ENCODE measurements at regions not wholly inside any gene's neighbourhood (a gene's known extent, or its start where the extent isn't known, plus 50 kb on each side); places are given as distances from the start of the nearest gene placed in this dataset.
"Not testable (repeated sequence)": the region's sequence is repeated elsewhere in the genome, so short reads cannot be mapped to it uniquely, and the experiment has no call there.

DNA sequence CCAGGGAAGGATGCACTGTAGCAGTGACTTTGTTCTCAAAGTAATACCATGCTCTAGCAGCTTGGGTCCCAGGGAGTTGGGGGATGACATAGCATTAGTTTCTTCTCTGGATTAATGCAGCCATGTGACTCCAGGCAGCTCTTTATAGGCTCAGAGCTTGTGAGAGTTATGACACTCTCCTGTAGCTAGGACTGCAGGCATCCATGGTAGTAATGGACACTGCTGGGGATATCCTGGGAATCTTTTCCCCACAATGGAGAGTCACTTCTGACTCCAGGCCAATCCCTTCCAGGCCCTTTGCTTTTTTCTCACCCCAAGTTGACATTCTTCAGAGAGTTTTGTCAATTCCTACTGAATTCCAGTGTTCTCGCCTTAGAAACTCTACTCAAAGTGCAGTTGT, 270.9 kb downstream of the COG6 start:
- intact Hi-C loops (cut with DNase I): no loop called here
- DNase-seq (no peak), ATAC-seq (ENCODE audit: poor library complexity) (no peak)

DNA sequence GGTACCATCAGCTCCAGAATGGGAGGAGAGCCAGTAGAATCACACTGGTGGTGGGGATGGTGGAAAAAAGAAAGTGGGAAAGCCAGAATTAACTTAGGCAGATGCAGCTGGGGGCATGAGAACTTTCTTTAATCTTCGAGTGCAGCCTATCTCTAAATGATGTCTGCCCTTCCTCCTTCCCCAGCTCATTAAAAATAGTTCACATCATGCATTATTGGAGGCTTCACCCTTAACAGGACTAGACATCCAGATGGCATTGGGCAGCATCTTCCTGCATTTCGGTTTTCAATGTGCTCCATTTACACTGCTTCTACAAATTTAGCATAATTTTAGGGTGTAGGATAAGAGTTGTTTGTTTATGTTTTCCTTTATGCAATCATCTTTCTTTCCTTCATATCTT, 272.8 kb downstream of the COG6 start:
- ATAC-seq (ENCODE audit: poor library complexity) (no peak), DNase-seq (no peak)
- intact Hi-C loops (cut with DNase I): no loop called here

DNA sequence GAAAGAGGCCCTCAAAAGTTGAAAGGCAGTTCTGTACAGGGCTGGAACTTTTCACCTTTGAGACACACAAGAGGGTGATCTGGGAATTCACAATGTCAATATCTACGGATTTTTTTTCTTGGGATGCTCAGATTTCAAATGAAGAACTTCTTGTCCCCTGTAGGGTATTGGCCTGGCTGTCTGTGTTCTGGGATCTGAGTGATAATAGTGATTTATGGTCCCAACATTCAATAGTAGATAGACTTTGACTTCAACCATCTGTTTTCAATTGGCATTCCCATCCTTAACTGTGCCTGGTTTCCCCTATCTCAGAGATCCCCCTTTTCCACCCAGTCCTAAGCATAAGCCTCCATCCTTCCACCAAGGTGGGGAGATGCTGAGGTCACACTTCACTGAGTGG, 274.1 kb downstream of the COG6 start:
- DNase-seq (no peak), ATAC-seq (ENCODE audit: poor library complexity) (no peak)
- intact Hi-C loops (cut with DNase I): no loop called here

DNA sequence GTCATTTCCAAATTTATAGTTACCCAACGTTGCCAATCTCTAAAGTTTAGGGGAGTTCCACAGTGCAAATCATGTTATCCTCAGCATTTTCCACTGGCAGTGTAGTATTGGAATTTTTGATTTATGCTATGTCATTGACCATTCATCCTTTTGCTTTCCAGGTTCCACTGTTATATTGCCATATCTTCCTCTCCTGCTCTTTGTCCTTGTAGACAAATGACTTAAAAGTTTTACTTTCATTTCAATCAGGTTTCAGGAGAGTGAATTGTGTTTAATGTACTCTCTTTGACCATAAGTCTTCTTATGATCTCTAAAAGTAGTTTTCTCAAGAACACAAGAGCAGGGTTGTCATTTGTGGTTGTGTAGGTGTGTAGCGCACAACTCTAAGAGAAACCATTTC, 274.6 kb downstream of the COG6 start:
- intact Hi-C loops (cut with DNase I): no loop called here
- no peak for DNase-seq
- no peak for ATAC-seq (ENCODE audit: poor library complexity)

DNA sequence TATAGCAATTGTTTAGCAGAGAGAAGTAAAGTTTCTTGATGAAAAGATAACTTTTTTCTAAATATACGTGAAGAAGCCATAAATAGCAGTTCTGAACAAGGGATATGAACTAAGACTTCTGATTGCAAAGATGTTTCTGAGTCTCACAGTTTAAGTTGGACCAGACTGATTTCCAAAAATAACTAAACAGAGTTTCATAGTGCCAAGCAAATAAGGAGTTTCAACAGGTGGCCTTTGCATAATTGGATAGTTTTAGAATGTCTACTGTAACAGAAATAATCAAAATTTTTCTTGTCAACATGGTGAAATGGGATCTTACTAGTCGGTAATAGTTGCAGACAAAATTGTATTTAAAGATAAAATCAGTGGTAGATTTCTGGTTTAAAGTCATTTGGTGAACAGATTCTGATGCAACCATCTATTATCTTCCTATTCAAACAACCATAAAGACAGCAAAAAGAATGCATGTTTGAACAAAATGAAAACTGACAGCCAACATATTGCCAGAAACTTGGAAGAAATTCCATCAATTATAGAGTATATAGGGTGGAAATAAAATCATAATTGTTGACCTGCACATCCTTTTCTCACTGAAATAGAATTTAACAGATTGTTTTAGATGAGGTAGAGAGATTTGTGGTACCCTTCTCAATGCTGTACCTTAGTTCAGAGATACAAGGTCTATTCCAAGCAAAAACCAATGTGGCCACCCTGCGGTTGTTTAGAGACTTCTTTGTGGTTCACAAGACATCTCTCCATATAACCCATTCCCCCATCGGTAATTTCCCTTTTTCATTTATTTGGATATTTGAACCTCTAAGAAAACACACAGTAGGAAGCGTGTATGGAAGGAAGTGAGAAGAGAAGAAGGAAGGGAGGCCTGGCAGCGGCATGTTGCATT, 275.3 kb downstream of the COG6 start:
- DNase-seq: no peak
- ATAC-seq (ENCODE audit: poor library complexity): no peak
- intact Hi-C loops (cut with DNase I): no loop called here

DNA sequence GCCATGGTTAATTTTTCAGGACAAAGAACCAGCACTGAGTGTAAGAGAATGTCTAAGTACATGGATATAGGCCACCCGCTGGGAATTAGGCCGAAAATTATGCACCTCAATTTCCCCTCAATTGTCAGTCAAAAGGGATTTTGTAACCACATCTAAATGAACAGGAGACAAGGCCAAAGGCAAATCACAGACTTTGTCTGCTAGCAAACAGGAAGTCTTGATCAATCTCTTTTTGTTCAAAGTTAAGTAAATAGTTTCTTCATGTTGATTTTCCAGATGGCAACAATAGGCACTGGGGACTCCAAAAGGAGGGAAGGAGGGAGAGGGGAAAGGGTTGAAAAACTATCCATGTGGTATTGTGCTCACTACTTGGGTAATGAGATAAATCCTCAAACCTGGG, 276.0 kb downstream of the COG6 start:
- intact Hi-C loops (cut with DNase I): no loop called here
- DNase-seq (no peak), ATAC-seq (ENCODE audit: poor library complexity) (no peak)

DNA sequence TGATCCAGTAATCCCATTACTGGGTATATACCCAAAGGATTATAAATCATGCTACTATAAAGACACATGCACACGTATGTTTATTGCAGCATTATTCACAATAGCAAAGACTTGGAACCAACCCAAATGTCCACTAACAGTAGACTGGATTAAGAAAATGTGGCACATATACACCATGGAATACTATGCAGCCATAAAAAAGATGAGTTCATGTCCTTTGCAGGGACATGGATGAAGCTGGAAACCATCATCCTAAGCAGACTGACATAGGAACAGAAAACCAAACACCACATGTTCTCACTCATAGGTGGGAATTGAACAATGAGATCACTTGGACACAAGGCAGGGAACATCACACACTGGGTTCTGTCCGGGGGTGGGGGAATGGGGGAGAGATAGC, 277.1 kb downstream of the COG6 start:
- DNase-seq; ATAC-seq (ENCODE audit: poor library complexity); intact Hi-C loops (cut with DNase I): not testable (repeated sequence)

DNA sequence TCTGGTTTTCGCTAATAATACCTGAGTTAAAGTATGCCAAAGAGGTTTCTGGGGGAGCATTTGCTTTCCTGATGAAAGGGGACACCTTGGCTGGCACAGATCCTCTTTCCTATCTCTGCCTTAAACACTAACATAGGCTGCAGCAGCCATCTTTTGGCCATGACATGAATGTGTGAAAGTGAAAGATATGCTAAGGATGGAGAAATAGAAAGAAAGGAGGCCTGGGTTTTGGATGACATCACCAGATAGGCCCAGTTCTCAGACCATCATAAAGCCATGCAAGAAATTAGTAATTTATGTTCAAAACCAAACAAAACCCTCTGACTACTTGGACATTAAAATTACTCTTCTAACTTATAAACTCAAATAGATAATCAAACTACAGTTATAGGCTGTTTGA, 279.7 kb downstream of the COG6 start:
- DNase-seq: no peak
- ATAC-seq (ENCODE audit: poor library complexity): no peak
- intact Hi-C loops (cut with DNase I): no loop called here

DNA sequence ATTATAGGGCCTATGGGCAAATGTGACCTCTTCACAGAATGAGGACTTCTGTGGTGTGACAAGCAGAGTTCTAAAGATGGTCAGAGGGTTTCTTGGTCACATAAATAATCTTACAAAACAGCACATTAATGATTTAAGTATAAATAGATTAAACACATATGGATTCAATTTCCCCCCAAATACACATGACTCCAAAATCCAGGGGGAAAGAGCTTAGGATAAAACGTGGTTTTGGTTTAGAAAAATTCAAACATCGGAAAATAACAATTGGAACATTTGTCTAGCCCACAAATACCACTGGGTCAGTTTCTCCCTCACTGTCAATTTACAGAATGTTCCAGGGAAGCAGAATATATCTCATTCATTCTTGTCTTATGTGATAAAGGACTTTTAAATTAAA, 283.1 kb downstream of the COG6 start:
- intact Hi-C loops (cut with DNase I): no loop called here
- no peak for DNase-seq
- ATAC-seq (ENCODE audit: poor library complexity): no peak

DNA sequence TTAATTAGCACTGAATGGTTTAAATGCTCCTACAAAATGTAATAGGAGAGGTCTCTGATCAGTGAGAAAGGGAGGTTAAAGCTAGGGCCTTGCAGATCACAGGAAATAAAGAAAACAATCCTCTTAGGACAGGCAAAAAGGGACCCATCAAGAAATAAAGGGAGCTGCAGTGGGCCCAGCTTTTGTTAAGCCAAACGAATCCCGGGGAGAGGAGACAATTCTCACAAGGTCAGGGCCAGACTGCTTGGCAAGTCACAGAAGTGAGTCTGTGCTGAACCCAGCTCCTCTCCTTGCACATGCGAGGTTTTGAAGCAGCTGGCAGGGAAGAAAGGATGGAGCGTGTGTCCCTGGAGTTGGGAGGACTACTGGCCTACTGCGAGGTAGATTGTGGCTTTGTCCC, 285.8 kb downstream of the COG6 start:
- ATAC-seq (ENCODE audit: poor library complexity) (no peak), DNase-seq (no peak)
- intact Hi-C loops (cut with DNase I): loop anchor here (10.0 kb wide), 1 partner anchor 166 kb away; no protein-coding TSS in a partner anchor

DNA sequence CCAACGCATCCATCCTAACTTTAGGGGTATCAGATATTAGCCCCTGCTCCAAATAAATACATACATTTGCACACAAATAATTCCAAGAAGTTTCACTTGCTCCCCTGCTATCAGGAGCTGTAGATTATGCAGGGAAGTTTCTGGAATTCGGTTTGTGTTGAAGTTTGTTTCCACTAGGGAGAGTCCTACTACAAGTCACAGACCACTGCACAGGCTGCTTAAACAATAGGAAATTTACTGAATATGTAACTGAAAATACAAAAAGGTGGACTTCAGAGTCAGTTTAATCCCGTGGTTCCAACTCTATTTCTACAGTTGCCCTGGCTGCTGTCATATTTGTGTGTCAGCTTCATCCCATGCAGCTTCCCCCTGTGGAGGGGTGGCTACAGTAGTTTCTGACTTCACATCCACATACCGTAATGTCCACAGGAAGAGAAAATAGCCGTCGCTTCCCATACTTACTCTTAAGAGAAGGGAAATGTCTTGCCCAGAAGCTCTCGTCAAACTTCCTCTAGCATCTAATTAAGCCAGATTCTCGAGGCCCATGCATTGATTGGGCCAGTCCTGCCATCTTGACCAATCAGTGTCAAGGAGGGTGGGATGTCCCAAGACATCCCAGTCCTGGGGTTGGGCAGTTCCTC, 286.6 kb downstream of the COG6 start:
- intact Hi-C loops (cut with DNase I): loop anchor here (10.0 kb wide), 1 partner anchor 167 kb away; no protein-coding TSS in a partner anchor
- no peak for DNase-seq
- ATAC-seq (ENCODE audit: poor library complexity): no peak

DNA sequence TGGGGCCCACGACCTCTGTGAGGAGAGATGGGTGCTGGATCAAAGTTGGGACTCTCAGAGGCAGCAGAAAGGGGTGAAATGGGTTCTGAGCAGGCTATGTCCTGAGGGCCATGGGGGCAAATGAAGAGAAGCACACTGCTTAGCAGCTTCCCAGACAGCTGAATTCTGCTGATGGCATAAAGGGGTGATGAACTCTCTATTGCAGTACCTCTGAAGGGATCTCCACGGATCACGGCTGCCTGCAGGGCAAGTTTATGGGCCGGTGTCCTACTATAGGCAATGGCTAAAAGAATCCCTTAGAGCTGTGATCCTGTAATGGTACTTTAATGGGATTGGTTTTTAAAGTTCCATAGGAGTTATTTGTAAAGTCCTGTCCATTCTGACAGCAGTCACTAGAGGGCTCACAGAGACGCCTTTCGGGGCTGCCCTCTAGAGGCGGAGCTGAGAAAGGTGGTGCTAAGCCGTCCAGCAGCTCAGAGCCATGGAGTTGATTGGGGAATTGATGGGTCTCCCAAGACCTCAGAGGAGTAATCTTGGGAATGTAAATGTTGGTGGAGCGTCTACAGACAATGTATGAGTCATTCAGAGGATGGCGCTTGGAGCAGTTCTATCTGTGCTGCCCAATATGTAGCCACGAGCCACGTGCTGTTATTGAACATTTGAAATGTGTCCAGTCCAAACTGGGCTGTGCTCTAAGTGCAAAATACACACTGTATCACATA, 287.3 kb downstream of the COG6 start:
- intact Hi-C loops (cut with DNase I): loop anchor here (10.0 kb wide), 1 partner anchor 168 kb away; no protein-coding TSS in a partner anchor
- ATAC-seq (ENCODE audit: poor library complexity) (peak; percentile 94), DNase-seq (peak; percentile 74)

DNA sequence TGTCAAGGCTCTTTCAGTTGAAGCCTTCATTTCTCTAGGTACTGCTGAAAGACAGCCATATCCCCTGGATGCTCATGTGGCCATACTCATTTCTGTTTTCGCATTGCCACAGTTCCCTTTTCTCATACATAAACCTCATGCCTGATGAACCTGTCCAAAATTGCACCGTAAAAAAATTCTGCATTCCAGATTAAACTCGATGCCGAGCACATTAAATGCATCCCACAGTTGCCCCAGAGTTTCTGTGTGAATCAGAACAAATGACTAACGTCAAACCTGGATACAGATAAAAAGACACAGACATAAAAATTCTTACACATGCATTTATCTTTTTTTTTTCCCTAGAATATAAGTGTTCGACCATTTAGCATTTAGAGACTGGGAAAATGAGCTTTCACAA, 288.2 kb downstream of the COG6 start:
- intact Hi-C loops (cut with DNase I): loop anchor here (10.0 kb wide), 1 partner anchor 169 kb away; no protein-coding TSS in a partner anchor
- no peak for DNase-seq
- ATAC-seq (ENCODE audit: poor library complexity): no peak

DNA sequence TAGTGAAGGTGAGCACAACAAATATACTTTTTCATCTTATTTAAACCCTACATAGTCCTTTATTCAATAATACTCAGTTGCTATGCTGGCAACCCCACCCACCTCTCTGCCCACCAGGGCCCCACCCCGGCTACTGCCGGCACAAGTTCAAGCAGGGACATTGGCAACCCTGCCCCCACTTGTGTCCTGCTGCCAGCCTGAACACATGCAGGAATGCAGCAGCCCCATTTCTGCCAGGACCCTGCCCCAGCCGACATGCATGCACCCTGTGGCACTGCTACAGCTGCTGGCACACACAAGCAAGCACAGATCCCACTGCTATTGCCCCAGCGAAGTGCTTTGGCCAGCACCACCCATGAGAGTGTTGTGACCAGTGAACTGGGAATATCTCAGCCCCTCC, 289.8 kb downstream of the COG6 start:
- ATAC-seq (ENCODE audit: poor library complexity) (peak; percentile 20), DNase-seq (peak; percentile 44)
- intact Hi-C loops (cut with DNase I): loop anchor here (10.0 kb wide), 1 partner anchor 170 kb away; no protein-coding TSS in a partner anchor

DNA sequence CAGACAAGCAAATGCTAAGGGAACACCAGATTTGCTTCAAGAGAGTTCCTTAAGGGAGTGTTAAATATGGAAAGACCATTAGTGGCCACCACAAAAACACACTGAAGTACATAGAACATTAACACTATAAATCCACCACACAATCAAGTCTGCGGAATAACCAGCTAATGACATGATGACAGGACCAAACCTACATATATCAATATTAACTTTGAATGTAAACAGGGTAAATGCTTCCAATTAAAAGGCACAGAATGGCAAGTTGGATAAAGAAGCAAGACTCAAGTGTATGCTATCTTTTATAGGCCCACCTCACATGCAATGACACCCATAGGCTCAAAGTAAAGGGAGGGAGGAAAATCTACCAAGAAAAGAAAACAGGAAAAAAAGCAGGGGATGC, 291.3 kb downstream of the COG6 start:
- DNase-seq (no peak), ATAC-seq (ENCODE audit: poor library complexity) (no peak)
- intact Hi-C loops (cut with DNase I): loop anchor here (10.0 kb wide), 1 partner anchor 172 kb away; no protein-coding TSS in a partner anchor

DNA sequence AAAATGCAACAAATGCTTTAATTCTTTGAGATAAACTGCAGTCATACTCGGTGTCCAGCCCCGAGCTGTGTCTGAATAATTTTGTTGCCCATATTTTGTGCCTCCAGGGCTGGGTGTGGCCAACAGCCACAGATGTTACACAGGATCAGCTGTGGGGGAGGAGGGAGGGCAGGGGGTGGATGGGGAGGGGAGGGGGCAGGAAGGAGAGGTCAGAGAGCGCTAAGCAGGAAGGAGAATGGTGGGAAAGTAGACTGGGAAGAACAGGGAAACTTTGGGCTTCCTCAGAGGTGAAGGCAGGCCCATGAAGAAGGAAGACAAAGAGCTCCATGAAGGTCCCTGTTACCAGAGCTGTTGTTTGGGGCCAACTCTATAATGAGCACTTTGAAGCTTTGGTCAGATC, 295.8 kb downstream of the COG6 start:
- intact Hi-C loops (cut with DNase I): no loop called here

DNA sequence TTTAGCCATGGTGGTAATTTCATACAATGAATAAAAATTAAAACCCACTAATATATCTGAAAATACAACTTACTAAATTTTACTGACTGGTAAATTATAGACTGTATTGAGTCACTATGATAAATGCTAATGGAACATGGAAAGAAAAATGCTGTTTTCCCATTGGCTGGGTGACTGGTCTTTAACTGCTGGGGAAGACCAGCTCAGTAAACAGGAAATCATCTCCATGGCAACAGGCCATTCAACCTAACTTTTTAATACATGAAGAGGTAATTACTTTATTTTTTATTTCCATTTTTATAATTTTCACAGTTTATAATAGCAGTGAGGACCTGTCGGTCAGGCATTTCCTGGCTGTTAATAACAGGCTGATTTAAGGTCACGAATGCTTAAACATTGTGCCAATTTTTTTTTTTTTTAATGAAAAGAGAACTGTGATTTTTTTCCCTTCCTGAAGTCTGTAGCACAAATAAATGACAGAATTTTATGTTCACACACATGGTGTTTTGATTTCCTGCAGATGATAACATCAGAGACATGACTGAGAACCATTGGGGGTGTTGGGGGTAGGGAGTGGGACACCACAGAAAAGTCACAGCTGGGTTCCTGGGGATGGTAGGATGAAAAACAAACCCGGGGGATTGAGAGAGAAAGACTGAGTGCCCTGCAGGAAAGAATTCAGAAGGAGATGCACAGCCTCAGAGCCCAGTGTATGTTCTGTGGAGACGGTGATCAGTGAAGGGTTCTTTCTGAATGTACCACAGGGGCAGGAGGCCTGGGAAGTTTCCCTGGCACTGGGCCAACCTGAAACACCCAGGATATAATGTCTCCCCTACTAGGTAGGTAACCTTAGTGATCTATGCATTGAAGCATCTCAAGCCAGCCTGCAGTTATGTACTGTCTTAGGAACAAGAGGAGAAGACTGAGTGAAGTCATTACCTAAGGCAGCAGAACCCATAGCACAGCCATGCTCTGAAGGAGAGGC, 297.1 kb downstream of the COG6 start:
- no peak for DNase-seq
- intact Hi-C loops (cut with DNase I): no loop called here
- peak; percentile 38 for ATAC-seq (ENCODE audit: poor library complexity)

More for the DNA sequence above, 295.8 kb downstream of the COG6 start:
- no peak for ATAC-seq (ENCODE audit: poor library complexity)
- DNase-seq: no peak

DNA sequence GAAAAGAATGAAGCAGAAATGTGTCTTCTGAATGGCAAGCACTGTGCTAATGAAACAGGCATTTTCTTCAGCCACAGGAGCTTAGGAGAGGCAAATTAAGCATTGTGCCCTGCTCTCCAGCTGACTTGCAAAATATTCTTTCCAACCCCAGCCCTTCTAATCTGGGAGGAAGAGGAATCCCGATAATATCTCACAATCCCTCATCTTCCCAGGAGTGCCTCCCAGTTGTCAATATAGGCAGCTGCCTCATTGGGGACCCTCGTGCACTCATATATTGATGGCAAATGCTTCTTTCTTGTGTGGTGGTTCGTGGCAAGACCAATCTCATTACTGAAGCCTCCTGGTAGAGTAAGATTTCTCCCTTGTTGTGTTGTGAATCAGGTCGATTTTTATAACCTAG, 299.0 kb downstream of the COG6 start:
- ATAC-seq (ENCODE audit: poor library complexity) (no peak), DNase-seq (no peak)
- intact Hi-C loops (cut with DNase I): no loop called here

Measured in Right ventricle myocardium superior (tissue), 1 donor.